Motor neuron (in vitro differentiated cells): ENCODE measurements at regions not wholly inside any gene's neighbourhood (a gene's known extent, or its start where the extent isn't known, plus 50 kb on each side); places are given as distances from the start of the nearest gene placed in this dataset.
A peak's percentile ranks its signal among the peaks of the same experiment; 100 is the strongest.

ENCODE experiments used
- ATAC-seq, 8 experiments: fragments of 200-7000 bp; cut with Tn5 transposase; replicated peaks in 6 of 8; 2 replicates each; pipeline ENCODE4 v1.8.0; 2021; ENCODE audit warnings: mild to moderate bottlenecking in 8 of 8, moderate library complexity in 8 of 8
- H3K27ac ChIP-seq, 2 donors: fragments of 250-450 bp; sonication (Bioruptor Pico); 2 replicates each; pipeline ENCODE4 v1.9.0; 2021; ENCODE audit warnings: antibody characterized with exemption in 2 of 2, mild to moderate bottlenecking in 2 of 2, moderate library complexity in 1 of 2
- H3K4me1 ChIP-seq, 2 donors: fragments of 250-450 bp; sonication (Bioruptor Pico); replicated peaks in 1 of 2; 2 replicates each; pipeline ENCODE4 v1.6.1; 2021; ENCODE audit warnings: antibody characterized with exemption in 2 of 2, mild to moderate bottlenecking in 2 of 2, moderate library complexity in 1 of 2
- H3K4me3 ChIP-seq, 5 donors: fragments of 250-450 bp; sonication (Bioruptor Pico); 2 replicates each; pipeline ENCODE4 v1.9.0; 2021; ENCODE audit warnings: antibody characterized with exemption in 5 of 5, mild to moderate bottlenecking in 5 of 5, moderate library complexity in 4 of 5
- WGBS, 10 experiments: fragments of 450-650 bp; shearing (Covaris generic); methylation state at CpG; one replicate each; pipeline ENCODE4 v1.0.0; 2022; 5-methylcytosine and 5-hydroxymethylcytosine counted together
- in situ Hi-C, 9 experiments: fragments of 400-800 bp; cut with MboI; loops; one replicate each; pipeline ENCODE4 v1.15.0; 2021; ENCODE audit warnings: low sequenced_read_pairs in 9 of 9, low pct_unique_long_range_greater_than_20kb in 2 of 9; ENCODE audit not compliant: unreplicated experiment in 9 of 9

DNA sequence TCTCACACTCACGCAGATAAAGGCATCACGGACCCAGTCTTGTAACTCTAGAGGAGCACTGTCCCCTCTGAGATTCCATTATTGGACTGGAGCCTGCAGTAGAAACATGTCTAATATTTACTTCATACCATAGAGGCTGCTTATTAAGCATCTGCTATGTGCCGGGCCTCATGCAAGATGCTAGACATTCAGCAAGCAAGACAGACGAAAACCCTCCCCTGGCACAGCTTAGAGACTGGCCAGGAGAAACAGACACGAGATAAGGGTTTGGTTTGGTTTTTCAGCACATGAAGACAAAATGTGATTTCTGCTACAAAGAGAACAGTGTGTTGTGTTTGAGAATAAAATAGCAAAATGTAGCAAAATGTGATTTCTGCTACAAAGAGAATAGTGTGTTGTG is 719.2 kb downstream of the MED13L start:
- ATAC-seq: no peak
- in situ Hi-C loops: no loop called here
- Histone ChIP-seq H3K4me1 (no peaks in the 10 kb centered on the region), H3K4me3 (no peak overlapping the region), H3K27ac (no peak overlapping the region)
- WGBS, 10 experiments: 30 to 90% (median 72%) methylated on average over 1 to 3 of the region's 5 CpGs

DNA sequence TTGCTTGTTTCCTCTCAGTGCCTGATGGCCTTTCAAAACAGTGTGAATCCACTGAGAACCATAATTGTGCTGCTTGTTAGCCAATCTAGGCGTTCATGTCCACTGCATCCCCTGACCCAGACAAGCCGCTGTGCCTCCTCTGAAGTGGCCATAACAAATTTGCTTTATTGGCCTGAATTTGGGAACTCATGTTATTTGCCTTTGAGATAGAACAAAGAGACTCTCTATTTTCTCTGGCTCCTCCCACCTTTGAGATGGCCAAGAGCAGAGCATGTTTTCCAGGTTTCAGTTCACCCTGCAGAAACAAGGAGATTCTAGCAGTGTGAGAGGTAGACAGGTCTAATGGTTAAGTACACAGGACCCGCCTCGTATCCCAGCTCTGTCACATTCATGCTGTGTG is 723.9 kb downstream of the MED13L start:
- H3K27ac ChIP-seq: no peak overlapping the region
- ATAC-seq: no peak
- WGBS, 10 experiments: 60 to 100% (median 86%) methylated on average over 1 to 4 of the region's 4 CpGs; no CpG with 5 or more reads in 2 of the 10 experiments
- in situ Hi-C loops: no loop called here
- H3K4me3 ChIP-seq: no peak overlapping the region
- H3K4me1 ChIP-seq: no peaks in the 10 kb centered on the region

DNA sequence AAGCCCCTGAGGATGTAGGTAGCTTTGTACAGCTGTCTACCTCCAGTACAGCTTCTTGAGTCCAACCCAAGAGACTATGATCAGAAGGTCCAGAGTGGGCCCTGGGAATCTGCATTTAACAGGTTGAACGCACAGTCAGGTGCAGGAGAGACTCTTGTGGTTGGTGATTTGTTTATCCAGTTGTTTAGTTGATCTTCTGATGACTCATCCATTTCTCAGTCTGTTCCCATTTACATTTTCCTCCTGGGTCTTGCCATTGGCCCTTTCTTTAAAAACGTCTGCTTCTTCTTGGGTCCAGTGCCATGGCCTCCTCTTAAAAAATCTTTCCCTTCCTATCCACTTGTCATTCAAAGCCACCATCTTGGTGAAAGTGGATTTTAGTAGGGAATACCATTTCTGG is 734.2 kb downstream of the MED13L start:
- Histone ChIP-seq H3K4me1 (no peaks in the 10 kb centered on the region), H3K4me3 (no peak overlapping the region), H3K27ac (no peak overlapping the region)
- 0 to 75% (median 52%) methylated on average over 1 to 2 of the region's 2 CpGs; no CpG with 5 or more reads in 1 of the 10 experiments for WGBS, 10 experiments
- no peak for ATAC-seq
- in situ Hi-C loops: no loop called here

DNA sequence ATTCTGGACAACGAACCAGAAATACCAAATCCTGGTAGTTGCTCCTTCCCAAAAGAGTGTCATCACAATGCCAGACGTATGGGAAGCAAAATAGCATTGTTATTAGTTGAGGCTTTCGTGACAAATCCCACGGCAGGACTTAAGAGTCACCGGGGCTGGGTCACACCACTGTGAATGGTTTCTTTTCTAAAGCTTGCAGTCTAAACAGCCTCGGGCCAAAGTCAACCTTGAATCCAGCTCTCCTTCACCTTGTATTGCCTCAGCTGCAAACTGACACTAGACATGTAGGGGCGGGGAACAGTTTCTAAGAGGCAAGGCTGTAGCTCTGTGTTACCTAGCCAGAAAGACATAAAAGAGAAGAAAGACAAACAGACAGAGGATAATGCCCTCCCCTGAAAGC is 734.8 kb downstream of the MED13L start:
- no peak for ATAC-seq
- in situ Hi-C loops: no loop called here
- Histone ChIP-seq H3K4me3 (no peak overlapping the region), H3K4me1 (no peaks in the 10 kb centered on the region), H3K27ac (no peak overlapping the region)
- 25 to 100% (median 80%) methylated on average over 1 to 7 of the region's 7 CpGs; no CpG with 5 or more reads in 1 of the 10 experiments for WGBS, 10 experiments

DNA sequence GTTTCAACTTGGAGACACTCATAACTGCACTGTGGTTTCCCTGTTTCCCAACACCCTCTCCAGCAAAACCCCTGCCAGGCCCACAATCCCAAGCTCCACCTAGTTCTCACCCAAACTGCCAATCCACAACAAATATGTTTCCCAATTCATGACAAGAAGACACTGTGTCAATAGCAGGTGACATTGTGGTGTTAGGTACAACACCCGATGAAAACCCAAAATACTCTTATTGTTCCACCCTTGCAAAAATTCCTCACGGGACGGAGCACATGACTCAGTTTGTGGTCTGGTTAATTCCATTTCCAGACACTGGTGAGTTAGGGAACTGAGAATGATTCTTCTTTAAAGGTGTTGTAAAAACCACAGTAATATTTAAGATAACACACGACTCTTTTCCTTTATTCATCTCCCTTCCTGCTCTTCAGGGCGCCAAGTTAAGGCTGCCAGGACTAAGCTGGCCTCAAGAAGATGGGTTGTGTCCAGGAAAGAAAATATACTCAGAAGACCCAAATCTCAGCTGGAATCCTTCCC is 735.5 kb downstream of the MED13L start:
- Histone ChIP-seq H3K4me1 (no peaks in the 10 kb centered on the region), H3K27ac (no peak overlapping the region), H3K4me3 (no peak overlapping the region)
- 37 to 100% (median 67%) methylated on average over 1 to 5 of the region's 5 CpGs; no CpG with 5 or more reads in 2 of the 10 experiments for WGBS, 10 experiments
- in situ Hi-C loops: no loop called here
- ATAC-seq: no peak

DNA sequence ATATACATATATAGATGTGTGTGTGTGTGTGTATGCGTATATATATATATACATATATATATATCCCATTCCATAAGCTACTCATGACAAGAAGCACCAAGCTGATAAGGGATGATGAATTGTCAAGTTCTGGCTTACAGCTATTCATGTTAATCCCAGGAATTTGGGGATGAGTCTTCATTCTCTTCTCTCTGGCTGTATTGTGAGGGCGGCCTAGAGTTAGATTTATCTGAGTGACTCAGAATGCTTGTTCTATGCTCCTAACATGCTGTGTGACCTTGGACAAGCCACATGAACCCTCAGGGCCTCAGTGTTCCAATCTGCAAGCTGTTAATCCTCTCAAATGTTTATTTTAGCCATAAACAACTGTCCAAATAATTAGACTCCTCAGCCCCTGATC is 749.0 kb downstream of the MED13L start:
- in situ Hi-C loops: no loop called here
- peak in 1 of 8 experiments; percentile 36 for ATAC-seq
- no peak overlapping the region for H3K27ac ChIP-seq
- no peaks in the 10 kb centered on the region for H3K4me1 ChIP-seq
- H3K4me3 ChIP-seq: no peak overlapping the region
- 60 to 83% (median 82%) methylated on average over 1 of the region's 2 CpGs; no CpG with 5 or more reads in 6 of the 10 experiments for WGBS, 10 experiments

DNA sequence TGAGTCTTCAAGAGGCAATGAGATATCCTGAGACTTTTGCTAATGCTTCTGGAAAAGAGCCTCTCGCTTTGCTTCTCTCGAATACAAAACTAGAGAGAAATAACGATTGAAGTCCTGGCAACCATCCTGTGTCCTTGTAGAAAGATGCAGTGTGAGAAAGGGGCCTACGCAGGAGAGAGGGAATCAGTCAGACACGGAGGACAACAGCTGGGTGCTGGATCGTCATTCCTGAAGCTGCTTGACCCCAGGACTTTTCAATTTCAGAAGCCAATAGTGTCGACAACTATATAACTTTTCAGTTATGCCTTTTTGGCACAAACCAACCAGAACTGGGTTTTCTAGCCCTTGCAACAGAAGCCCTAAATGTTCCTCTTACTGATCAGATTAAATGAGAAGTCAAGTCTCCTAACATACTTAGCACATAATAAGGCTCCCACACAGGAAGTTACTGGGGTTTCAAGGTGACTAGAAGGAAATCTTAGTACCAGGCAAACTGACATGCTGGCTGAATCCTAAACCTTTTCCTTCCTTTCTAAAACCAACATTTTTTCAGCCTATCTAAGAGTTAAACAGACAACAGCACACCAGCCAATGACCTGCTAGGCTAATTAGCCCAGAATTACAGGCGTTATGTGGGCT is 755.6 kb downstream of the MED13L start:
- in situ Hi-C loops: no loop called here
- WGBS, 10 experiments: 11 to 100% (median 62%) methylated on average over 1 to 7 of the region's 8 CpGs; no CpG with 5 or more reads in 2 of the 10 experiments
- no peak overlapping the region for H3K4me3 ChIP-seq
- H3K4me1 ChIP-seq: no peaks in the 10 kb centered on the region
- H3K27ac ChIP-seq: no peak overlapping the region
- ATAC-seq: no peak

DNA sequence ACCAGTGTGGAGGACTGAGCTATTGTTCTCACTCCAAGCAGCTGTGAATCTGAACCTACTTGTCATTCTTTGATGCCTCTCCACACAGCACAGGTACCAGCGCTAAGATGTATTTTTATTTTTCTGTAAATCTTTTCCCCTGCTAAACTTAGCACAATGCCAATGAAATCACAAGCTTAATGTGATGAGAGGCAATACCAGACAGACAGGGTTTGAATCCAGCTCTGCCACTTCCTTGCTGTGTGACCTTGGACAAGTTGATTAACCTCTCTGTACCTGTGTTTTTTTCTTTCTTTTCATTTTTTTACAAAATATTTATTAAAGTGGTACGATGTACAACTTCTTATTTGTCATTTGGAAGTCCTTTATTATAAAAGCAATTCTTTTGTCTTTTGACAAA is 757.6 kb downstream of the MED13L start:
- Histone ChIP-seq H3K4me1 (no peaks in the 10 kb centered on the region), H3K4me3 (no peak overlapping the region), H3K27ac (no peak overlapping the region)
- in situ Hi-C loops: no loop called here
- ATAC-seq: no peak
- WGBS, 10 experiments: 0 to 75% (median 54%) methylated on average over 1 to 2 of the region's 2 CpGs; no CpG with 5 or more reads in 1 of the 10 experiments

DNA sequence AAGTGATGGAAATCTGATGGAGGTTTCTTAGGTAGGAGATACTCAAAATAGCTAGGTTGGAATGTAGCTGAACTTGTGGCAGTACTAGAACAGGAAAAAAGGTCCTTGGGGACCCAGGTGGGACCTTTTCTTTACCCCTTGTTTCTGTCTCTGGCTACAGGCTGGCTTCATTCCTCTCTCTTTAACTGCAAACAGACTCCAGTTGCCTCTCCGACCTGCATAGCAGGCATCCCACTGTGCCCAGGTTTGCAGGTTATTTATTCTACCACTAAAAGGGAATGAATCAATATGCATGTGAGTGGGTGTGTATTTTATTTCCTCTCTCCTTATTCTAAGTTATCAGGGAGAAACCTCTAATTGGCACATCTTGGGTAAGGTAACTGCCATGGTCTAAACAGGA is 758.1 kb downstream of the MED13L start:
- WGBS, 10 experiments: 27 to 83% (median 33%) methylated on average over 1 of the region's 1 CpG; no CpG with 5 or more reads in 7 of the 10 experiments
- Histone ChIP-seq H3K4me1 (no peaks in the 10 kb centered on the region), H3K4me3 (no peak overlapping the region), H3K27ac (no peak overlapping the region)
- no peak for ATAC-seq
- in situ Hi-C loops: no loop called here

DNA sequence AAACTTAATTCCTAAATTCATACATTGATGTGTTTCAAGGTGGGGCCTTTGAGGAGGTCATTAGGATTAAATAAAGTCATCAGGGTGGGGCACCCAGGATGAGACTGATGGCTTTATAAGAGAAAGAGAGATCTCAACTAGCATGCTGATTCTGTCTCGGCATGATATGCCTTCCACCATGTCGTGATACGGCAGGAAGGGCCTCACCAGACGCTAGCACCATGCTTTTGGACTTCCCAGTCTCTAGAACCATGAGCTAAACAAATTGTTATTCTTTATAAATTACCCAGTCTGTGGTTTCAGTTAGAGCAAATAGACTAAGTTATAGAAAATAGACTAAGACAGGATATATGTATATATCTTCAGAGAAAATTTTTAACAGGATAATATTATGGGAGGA is 759.6 kb downstream of the MED13L start:
- in situ Hi-C loops: no loop called here
- H3K4me1 ChIP-seq: no peaks in the 10 kb centered on the region
- no peak for ATAC-seq
- H3K27ac ChIP-seq: no peak overlapping the region
- H3K4me3 ChIP-seq: no peak overlapping the region
- 5 to 100% (median 81%) methylated on average over 1 to 4 of the region's 4 CpGs; no CpG with 5 or more reads in 2 of the 10 experiments for WGBS, 10 experiments

DNA sequence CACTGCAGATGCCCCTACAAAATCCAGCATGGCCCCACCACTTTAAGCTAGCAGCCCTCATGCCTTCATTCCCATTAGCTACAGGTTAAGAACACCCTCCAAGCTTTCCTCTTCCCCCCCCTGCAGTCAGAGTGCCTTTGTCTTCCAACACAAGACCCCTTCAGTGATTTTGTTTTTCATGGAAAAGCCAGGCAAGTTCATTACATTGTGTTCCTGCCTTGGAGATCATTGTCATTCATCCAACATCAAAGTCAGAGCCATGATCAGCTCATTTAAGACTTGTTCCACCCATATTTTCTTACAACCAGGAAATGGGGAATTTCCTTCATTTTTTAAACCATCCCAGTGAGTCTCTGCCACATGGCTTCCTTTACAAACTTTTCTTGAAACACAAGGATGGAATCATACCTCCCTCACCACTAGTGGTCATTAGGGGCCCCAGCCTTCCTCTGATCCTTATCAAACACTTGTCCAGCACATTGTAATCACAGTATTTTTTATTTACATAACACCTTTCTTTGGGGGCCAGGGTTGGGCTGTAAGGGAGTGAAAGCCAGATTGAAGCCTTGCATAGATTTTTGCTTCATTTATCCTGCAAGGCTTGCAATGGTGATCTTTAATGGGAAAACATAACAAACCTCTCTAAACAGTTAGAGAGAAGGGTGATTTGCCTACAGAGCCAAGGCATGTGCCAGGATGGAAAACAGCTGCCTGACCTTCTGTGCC is 765.3 kb downstream of the MED13L start:
- in situ Hi-C loops: no loop called here
- Histone ChIP-seq H3K4me3 (no peak overlapping the region), H3K27ac (no peak overlapping the region), H3K4me1 (peaks cover 12 to 13% of the 10 kb centered on the region in 2 donors)
- no peak for ATAC-seq

DNA sequence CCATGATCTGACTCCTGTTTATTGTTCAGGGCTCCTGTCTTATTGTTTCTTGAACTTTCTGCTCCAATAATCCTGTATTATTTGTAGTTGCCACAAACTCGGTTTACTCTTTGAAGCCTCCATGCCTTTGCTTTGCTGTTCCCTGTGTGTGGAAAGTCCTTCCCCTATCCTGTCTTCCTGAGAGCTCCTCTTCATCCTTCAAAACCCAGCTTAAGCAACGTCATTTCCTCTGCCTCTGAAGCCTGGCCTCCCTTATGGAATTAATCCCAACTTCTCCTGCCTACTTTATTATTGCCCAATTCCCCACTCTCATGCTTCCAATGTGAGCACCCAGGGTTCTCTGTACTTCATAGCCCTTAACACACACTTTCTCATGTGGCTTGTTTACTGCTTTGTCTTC is 766.2 kb downstream of the MED13L start:
- no peak overlapping the region for H3K27ac ChIP-seq
- 6 to 100% (median 51%) methylated on average over 1 to 2 of the region's 2 CpGs; no CpG with 5 or more reads in 3 of the 10 experiments for WGBS, 10 experiments
- no peak for ATAC-seq
- H3K4me3 ChIP-seq: no peak overlapping the region
- in situ Hi-C loops: no loop called here
- H3K4me1 ChIP-seq: peaks cover 12 to 21% of the 10 kb centered on the region in 2 donors

DNA sequence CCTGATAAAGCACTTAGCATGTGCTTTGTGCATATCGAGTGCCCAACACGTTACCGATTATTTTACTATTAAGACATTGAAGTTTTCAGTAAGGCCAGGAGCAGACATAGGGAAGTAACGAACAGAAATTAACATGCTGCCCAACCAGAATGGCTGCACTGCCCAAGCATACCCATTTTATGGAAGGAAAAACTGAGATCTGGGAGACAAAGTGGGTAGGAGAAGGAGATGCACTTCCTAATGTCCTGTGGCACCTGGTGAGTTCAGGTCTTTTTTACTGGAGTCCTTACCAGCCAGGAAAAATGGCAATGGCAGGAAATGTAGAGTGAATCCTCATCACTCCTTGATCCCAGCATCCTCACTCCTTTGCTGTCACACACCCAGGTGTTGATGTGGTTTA is 768.5 kb downstream of the MED13L start:
- Histone ChIP-seq H3K4me1 (peaks cover 21 to 27% of the 10 kb centered on the region in 2 donors), H3K4me3 (no peak overlapping the region), H3K27ac (no peak overlapping the region)
- WGBS, 10 experiments: 74 to 100% (median 95%) methylated on average over 1 to 4 of the region's 4 CpGs; no CpG with 5 or more reads in 6 of the 10 experiments
- no peak for ATAC-seq
- in situ Hi-C loops: no loop called here
